Mesothelial cell of epicardium (in vitro differentiated cells): ENCODE measurements at regions not wholly inside any gene's neighbourhood (a gene's known extent, or its start where the extent isn't known, plus 50 kb on each side); places are given as distances from the start of the nearest gene placed in this dataset.

Experiments used
- DNase-seq, 2 experiments: peaks; one replicate each; pipeline ENCODE4 v3.0.0; 2021; ENCODE audit warnings: low spot score in 2 of 2; ENCODE audit not compliant: unreplicated experiment in 2 of 2
- H3K27ac Mint-ChIP-seq: 2 replicates; pipeline ENCODE4 v1.8.0; 2021; ENCODE audit warnings: mixed read lengths
- H3K27me3 Mint-ChIP-seq: 2 replicates; pipeline ENCODE4 v1.8.0; 2021; ENCODE audit warnings: low read depth, mixed read lengths
- H3K36me3 Mint-ChIP-seq: 2 replicates; pipeline ENCODE4 v1.8.0; 2021; ENCODE audit warnings: mixed read lengths
- H3K4me1 Mint-ChIP-seq: 2 replicates; pipeline ENCODE4 v1.8.0; 2021; ENCODE audit warnings: mixed read lengths
- H3K4me3 Mint-ChIP-seq: 2 replicates; pipeline ENCODE4 v1.8.0; 2021; ENCODE audit warnings: mild to moderate bottlenecking, moderate library complexity, mixed read lengths
- H3K9me3 Mint-ChIP-seq: 2 replicates; pipeline ENCODE4 v1.8.0; 2021; ENCODE audit warnings: mixed read lengths
- CTCF ChIP-seq: fragments of 200-600 bp; sonication (generic); IDR thresholded peaks from one replicate; pipeline ENCODE4 v1.5.0; 2021; ENCODE audit warnings: antibody characterized with exemption; ENCODE audit not compliant: unreplicated experiment

- no peak overlapping the region for H3K4me3 Mint-ChIP-seq
- DNase-seq, result no peak
- peaks cover 13% of the 10 kb centered on the region for H3K4me1 Mint-ChIP-seq
- TF ChIP-seq CTCF, result no peak
- peaks cover 5% of the 10 kb centered on the region for H3K9me3 Mint-ChIP-seq
- H3K27me3 Mint-ChIP-seq, result peaks cover 45% of the 10 kb centered on the region
- H3K36me3 Mint-ChIP-seq, result no peaks in the 10 kb centered on the region
- no peak overlapping the region for H3K27ac Mint-ChIP-seq
Measured at GRCh38 chr2:10964052-10964790, 52.5 kb downstream of the KCNF1 start.

- Mint-ChIP-seq H3K9me3 (peaks cover 5% of the 10 kb centered on the region), H3K27ac (no peak overlapping the region), H3K36me3 (no peaks in the 10 kb centered on the region), H3K27me3 (peaks cover 48% of the 10 kb centered on the region), H3K4me1 (peaks cover 13% of the 10 kb centered on the region), H3K4me3 (no peak overlapping the region)
- no peak for TF ChIP-seq CTCF
- no peak for DNase-seq
Measured at GRCh38 chr2:10965241-10965843, 53.6 kb downstream of the KCNF1 start.

- peaks cover 47% of the 10 kb centered on the region for H3K27me3 Mint-ChIP-seq
- H3K27ac Mint-ChIP-seq, result no peak overlapping the region
- no peaks in the 10 kb centered on the region for H3K36me3 Mint-ChIP-seq
- no peak for DNase-seq
- peaks cover 13% of the 10 kb centered on the region for H3K4me1 Mint-ChIP-seq
- no peak overlapping the region for H3K4me3 Mint-ChIP-seq
- no peak for TF ChIP-seq CTCF
- peaks cover 5% of the 10 kb centered on the region for H3K9me3 Mint-ChIP-seq
Measured at GRCh38 chr2:10966056-10966455, 54.3 kb downstream of the KCNF1 start.

GRCh38 chr2:10966741-10967140 is 55.0 kb downstream of the KCNF1 start:
- no peak for TF ChIP-seq CTCF
- Mint-ChIP-seq H3K4me1 (peaks cover 13% of the 10 kb centered on the region), H3K4me3 (no peak overlapping the region), H3K36me3 (no peaks in the 10 kb centered on the region), H3K27me3 (peaks cover 48% of the 10 kb centered on the region), H3K27ac (no peak overlapping the region), H3K9me3 (peaks cover 5% of the 10 kb centered on the region)
- no peak for DNase-seq

GRCh38 chr2:10968176-10968575 is 56.4 kb downstream of the KCNF1 start:
- H3K9me3 Mint-ChIP-seq, result no peaks in the 10 kb centered on the region

More at GRCh38 chr2:10968176-10968575, 56.4 kb downstream of the KCNF1 start:
- TF ChIP-seq CTCF, result no peak
- Mint-ChIP-seq H3K4me1 (peaks cover 13% of the 10 kb centered on the region), H3K27me3 (peaks cover 51% of the 10 kb centered on the region), H3K4me3 (no peak overlapping the region), H3K27ac (no peak overlapping the region), H3K36me3 (no peaks in the 10 kb centered on the region)
- no peak for DNase-seq
